ENCODE measurements at regions not wholly inside any gene's neighbourhood (a gene's known extent, or its start where the extent isn't known, plus 50 kb on each side); places are given as distances from the start of the nearest gene placed in this dataset.

GRCh38 chr9:118609355-118610044, 759.7 kb downstream of the BRINP1 start:
- DNase-seq (ENCODE audit: insufficient read length, low spot score) (no peak), FAIRE-seq (no peak)
- TF ChIP-seq PAX5 (IDR thresholded peaks at IDR 0.05; ENCODE audit: insufficient read depth, low read length, severe bottlenecking) (no peak), SPI1 (IDR thresholded peaks at IDR 0.05; ENCODE audit: low read depth, low read length) (no peak), POU2F2 (IDR thresholded peaks at IDR 0.05; ENCODE audit: low read depth, low read length) (no peak), POLR2AphosphoS5 (IDR thresholded peaks at IDR 0.05; ENCODE audit: low read depth, low read length) (no peak), TAF1 (IDR thresholded peaks at IDR 0.05; ENCODE audit: low read depth, low read length) (no peak), POLR2A (IDR thresholded peaks at IDR 0.05; ENCODE audit: low read depth, low read length) (no peak)

- DNase-seq (ENCODE audit: insufficient read length, low spot score), result no peak
Measured at GRCh38 chr9:118612201-118612600, 757.0 kb downstream of the BRINP1 start.

GRCh38 chr9:118613996-118614395, 755.2 kb downstream of the BRINP1 start:
- DNase-seq (ENCODE audit: insufficient read length, low spot score), result no peak
- TF ChIP-seq TAF1 (IDR thresholded peaks at IDR 0.05; ENCODE audit: low read depth, low read length), result no peak
- no peak for TF ChIP-seq POLR2A (IDR thresholded peaks at IDR 0.05; ENCODE audit: low read depth, low read length)
- TF ChIP-seq POLR2AphosphoS5 (IDR thresholded peaks at IDR 0.05; ENCODE audit: low read depth, low read length), result no peak
- TF ChIP-seq PAX5 (IDR thresholded peaks at IDR 0.05; ENCODE audit: insufficient read depth, low read length, severe bottlenecking), result no peak
- no peak for TF ChIP-seq SPI1 (IDR thresholded peaks at IDR 0.05; ENCODE audit: low read depth, low read length)
- TF ChIP-seq POU2F2 (IDR thresholded peaks at IDR 0.05; ENCODE audit: low read depth, low read length), result no peak
- FAIRE-seq, result no peak

More at GRCh38 chr9:118612201-118612600, 757.0 kb downstream of the BRINP1 start:
- FAIRE-seq, result no peak
- TF ChIP-seq POLR2AphosphoS5 (IDR thresholded peaks at IDR 0.05; ENCODE audit: low read depth, low read length) (no peak), PAX5 (IDR thresholded peaks at IDR 0.05; ENCODE audit: insufficient read depth, low read length, severe bottlenecking) (no peak), POLR2A (IDR thresholded peaks at IDR 0.05; ENCODE audit: low read depth, low read length) (no peak), TAF1 (IDR thresholded peaks at IDR 0.05; ENCODE audit: low read depth, low read length) (no peak), SPI1 (IDR thresholded peaks at IDR 0.05; ENCODE audit: low read depth, low read length) (no peak), POU2F2 (IDR thresholded peaks at IDR 0.05; ENCODE audit: low read depth, low read length) (no peak)

- FAIRE-seq (no peak), DNase-seq (ENCODE audit: insufficient read length, low spot score) (no peak)
- TF ChIP-seq PAX5 (IDR thresholded peaks at IDR 0.05; ENCODE audit: insufficient read depth, low read length, severe bottlenecking) (no peak), POLR2A (IDR thresholded peaks at IDR 0.05; ENCODE audit: low read depth, low read length) (no peak), POU2F2 (IDR thresholded peaks at IDR 0.05; ENCODE audit: low read depth, low read length) (no peak), TAF1 (IDR thresholded peaks at IDR 0.05; ENCODE audit: low read depth, low read length) (no peak), SPI1 (IDR thresholded peaks at IDR 0.05; ENCODE audit: low read depth, low read length) (no peak), POLR2AphosphoS5 (IDR thresholded peaks at IDR 0.05; ENCODE audit: low read depth, low read length) (no peak)
Measured at GRCh38 chr9:118618084-118618483, 751.2 kb downstream of the BRINP1 start.

GRCh38 chr9:118618849-118619248, 750.4 kb downstream of the BRINP1 start:
- DNase-seq (ENCODE audit: insufficient read length, low spot score) (no peak), FAIRE-seq (no peak)
- TF ChIP-seq POU2F2 (IDR thresholded peaks at IDR 0.05; ENCODE audit: low read depth, low read length), result no peak
- TF ChIP-seq PAX5 (IDR thresholded peaks at IDR 0.05; ENCODE audit: insufficient read depth, low read length, severe bottlenecking), result no peak
- TF ChIP-seq SPI1 (IDR thresholded peaks at IDR 0.05; ENCODE audit: low read depth, low read length), result no peak
- no peak for TF ChIP-seq TAF1 (IDR thresholded peaks at IDR 0.05; ENCODE audit: low read depth, low read length)
- no peak for TF ChIP-seq POLR2AphosphoS5 (IDR thresholded peaks at IDR 0.05; ENCODE audit: low read depth, low read length)
- TF ChIP-seq POLR2A (IDR thresholded peaks at IDR 0.05; ENCODE audit: low read depth, low read length), result no peak

GRCh38 chr9:118624608-118625007, 744.6 kb downstream of the BRINP1 start:
- FAIRE-seq, result no peak
- no peak for DNase-seq (ENCODE audit: insufficient read length, low spot score)
- no peak for TF ChIP-seq TAF1 (IDR thresholded peaks at IDR 0.05; ENCODE audit: low read depth, low read length)
- TF ChIP-seq POLR2A (IDR thresholded peaks at IDR 0.05; ENCODE audit: low read depth, low read length), result no peak
- no peak for TF ChIP-seq PAX5 (IDR thresholded peaks at IDR 0.05; ENCODE audit: insufficient read depth, low read length, severe bottlenecking)
- no peak for TF ChIP-seq POU2F2 (IDR thresholded peaks at IDR 0.05; ENCODE audit: low read depth, low read length)

GRCh38 chr9:118630079-118630478, 739.2 kb downstream of the BRINP1 start:
- no peak for DNase-seq (ENCODE audit: insufficient read length, low spot score)
- TF ChIP-seq POU2F2 (IDR thresholded peaks at IDR 0.05; ENCODE audit: low read depth, low read length), result no peak
- no peak for TF ChIP-seq POLR2A (IDR thresholded peaks at IDR 0.05; ENCODE audit: low read depth, low read length)
- no peak for TF ChIP-seq TAF1 (IDR thresholded peaks at IDR 0.05; ENCODE audit: low read depth, low read length)
- TF ChIP-seq SPI1 (IDR thresholded peaks at IDR 0.05; ENCODE audit: low read depth, low read length), result no peak
- TF ChIP-seq PAX5 (IDR thresholded peaks at IDR 0.05; ENCODE audit: insufficient read depth, low read length, severe bottlenecking), result no peak
- no peak for TF ChIP-seq POLR2AphosphoS5 (IDR thresholded peaks at IDR 0.05; ENCODE audit: low read depth, low read length)
- FAIRE-seq, result no peak

- TF ChIP-seq TAF1 (IDR thresholded peaks at IDR 0.05; ENCODE audit: low read depth, low read length) (no peak), POLR2AphosphoS5 (IDR thresholded peaks at IDR 0.05; ENCODE audit: low read depth, low read length) (no peak), POLR2A (IDR thresholded peaks at IDR 0.05; ENCODE audit: low read depth, low read length) (no peak), PAX5 (IDR thresholded peaks at IDR 0.05; ENCODE audit: insufficient read depth, low read length, severe bottlenecking) (no peak), POU2F2 (IDR thresholded peaks at IDR 0.05; ENCODE audit: low read depth, low read length) (no peak), SPI1 (IDR thresholded peaks at IDR 0.05; ENCODE audit: low read depth, low read length) (no peak)
- FAIRE-seq (no peak), DNase-seq (ENCODE audit: insufficient read length, low spot score) (no peak)
Measured at GRCh38 chr9:118630931-118631595, 738.2 kb downstream of the BRINP1 start.

GRCh38 chr9:118631956-118632355, 737.3 kb downstream of the BRINP1 start:
- no peak for DNase-seq (ENCODE audit: insufficient read length, low spot score)
- TF ChIP-seq PAX5 (IDR thresholded peaks at IDR 0.05; ENCODE audit: insufficient read depth, low read length, severe bottlenecking), result no peak
- no peak for FAIRE-seq

All from GM12891 (cell line).